SK-N-SH treated with all-trans-retinoic acid at 6 μM for 48 hours (cell line): ENCODE measurements at regions not wholly inside any gene's neighbourhood (a gene's known extent, or its start where the extent isn't known, plus 50 kb on each side); places are given as distances from the start of the nearest gene placed in this dataset.

Experiments
- ATAC-seq: fragments of 200-7000 bp; cut with Tn5 transposase; 3 replicates; pipeline ENCODE4 v1.9.1; 2020; ENCODE audit warnings: mild to moderate bottlenecking, moderate library complexity
- ARNTL ChIP-seq: fragments of 450-650 bp; formaldehyde crosslinking; IDR thresholded peaks from 2 replicates; pipeline ENCODE4 v1.5.0; 2020; ENCODE audit warnings: low read depth, mild to moderate bottlenecking, moderate library complexity, borderline replicate concordance
- CREB5 ChIP-seq: fragments of 250-450 bp; sonication (Bioruptor Pico); IDR thresholded peaks from 2 replicates; pipeline ENCODE4 v1.5.1; 2020; ENCODE audit warnings: low read depth, mild to moderate bottlenecking, moderate library complexity
- CSRNP3 ChIP-seq: fragments of 250-450 bp; sonication (Bioruptor Pico); IDR thresholded peaks from 2 replicates; pipeline ENCODE4 v1.5.1; 2021; ENCODE audit warnings: mild to moderate bottlenecking, moderate library complexity
- ESRRG ChIP-seq: fragments of 250-450 bp; sonication (Bioruptor Pico); IDR thresholded peaks from 2 replicates; pipeline ENCODE4 v1.6.1; 2021; ENCODE audit warnings: mild to moderate bottlenecking
- OSR1 ChIP-seq: fragments of 250-450 bp; sonication (Bioruptor Pico); IDR thresholded peaks from 2 replicates; pipeline ENCODE4 v1.8.0; 2022; ENCODE audit warnings: moderate library complexity, mild to moderate bottlenecking, inconsistent platforms
- PATZ1 ChIP-seq: fragments of 250-450 bp; sonication (Bioruptor Pico); IDR thresholded peaks from 2 replicates; pipeline ENCODE4 v1.8.0; 2020; ENCODE audit warnings: mild to moderate bottlenecking, moderate library complexity, borderline replicate concordance
- POU6F1 ChIP-seq: fragments of 250-450 bp; sonication (Bioruptor Pico); IDR thresholded peaks from 2 replicates; pipeline ENCODE4 v1.8.0; 2021; ENCODE audit warnings: low read depth, mild to moderate bottlenecking, moderate library complexity, borderline replicate concordance
- PPARA ChIP-seq: fragments of 250-450 bp; sonication (Bioruptor Pico); IDR thresholded peaks from 2 replicates; pipeline ENCODE4 v1.5.0; 2020; ENCODE audit warnings: mild to moderate bottlenecking, borderline replicate concordance
- RARB ChIP-seq: fragments of 250-450 bp; sonication (Bioruptor Pico); IDR thresholded peaks from 2 replicates; pipeline ENCODE4 v1.8.0; 2021; ENCODE audit warnings: mild to moderate bottlenecking, moderate library complexity
- SNAI2 ChIP-seq: fragments of 250-450 bp; sonication (Bioruptor Pico); IDR thresholded peaks from 2 replicates; pipeline ENCODE4 v1.5.0; 2020; ENCODE audit warnings: mild to moderate bottlenecking, moderate library complexity
- TOX ChIP-seq: fragments of 250-450 bp; sonication (Bioruptor Pico); IDR thresholded peaks from 2 replicates; pipeline ENCODE4 v1.8.0; 2021; ENCODE audit warnings: mild to moderate bottlenecking, moderate library complexity, borderline replicate concordance
- TSHZ2 ChIP-seq: fragments of 250-450 bp; sonication (Bioruptor Pico); IDR thresholded peaks from 2 replicates; pipeline ENCODE4 v1.5.0; 2020; ENCODE audit warnings: mild to moderate bottlenecking, moderate library complexity
- ZC3H10 ChIP-seq: fragments of 250-450 bp; sonication (Bioruptor Pico); IDR thresholded peaks from 2 replicates; pipeline ENCODE4 v1.5.1; 2021; ENCODE audit warnings: mild to moderate bottlenecking, moderate library complexity
- ZFP30 ChIP-seq: fragments of 450-650 bp; formaldehyde crosslinking; IDR thresholded peaks from 2 replicates; pipeline ENCODE4 v1.5.0; 2022; ENCODE audit warnings: mild to moderate bottlenecking, moderate library complexity
- ZNF70 ChIP-seq: fragments of 450-650 bp; formaldehyde crosslinking; IDR thresholded peaks from 2 replicates; pipeline ENCODE4 v1.5.0; 2020; ENCODE audit warnings: mild to moderate bottlenecking, moderate library complexity
- ZNF8 ChIP-seq: fragments of 450-650 bp; formaldehyde crosslinking; IDR thresholded peaks from 2 replicates; pipeline ENCODE4 v1.5.0; 2020; ENCODE audit warnings: mild to moderate bottlenecking, moderate library complexity

GRCh38 chr3:81349816-81350340 is 411.6 kb downstream of the GBE1 start:
- ATAC-seq: no peak
- TF ChIP-seq ZNF70: no peak
- no peak for TF ChIP-seq RARB (CRISPR knock-in tag)
- no peak for TF ChIP-seq ZNF8 (CRISPR knock-in tag)
- no peak for TF ChIP-seq ESRRG (CRISPR knock-in tag)
- no peak for TF ChIP-seq TOX
- TF ChIP-seq CREB5: no peak
- no peak for TF ChIP-seq PPARA (CRISPR knock-in tag)
- TF ChIP-seq PATZ1 (CRISPR knock-in tag): no peak
- TF ChIP-seq CSRNP3: no peak
- TF ChIP-seq POU6F1: no peak
- TF ChIP-seq OSR1 (CRISPR knock-in tag): no peak
- no peak for TF ChIP-seq ARNTL (CRISPR knock-in tag)
- TF ChIP-seq SNAI2: no peak
- TF ChIP-seq TSHZ2: no peak
- TF ChIP-seq, all 23 proteins: peak for 0

- ATAC-seq: peak; percentile 91
- TF ChIP-seq OSR1 (CRISPR knock-in tag) (no peak), ZFP30 (no peak), ZC3H10 (CRISPR knock-in tag) (no peak), TSHZ2 (no peak), CSRNP3 (no peak), ESRRG (CRISPR knock-in tag) (no peak), SNAI2 (no peak), ZNF8 (CRISPR knock-in tag) (no peak)
These were observed 422.2 kb downstream of the GBE1 start for GRCh38 chr3:81339040-81339845.
